Neural cell (in vitro differentiated cells): ENCODE measurements at regions not wholly inside any gene's neighbourhood (a gene's known extent, or its start where the extent isn't known, plus 50 kb on each side); places are given as distances from the start of the nearest gene placed in this dataset.
A peak's percentile ranks its signal among the peaks of the same experiment; 100 is the strongest.

ENCODE experiments used
- H2AFZ ChIP-seq: fragments of 200-600, 300-800 bp; sonication (generic), shearing (Covaris generic); 2 replicates; pipeline ENCODE4 v1.6.0; 2014; ENCODE audit warnings: low read depth, mild to moderate bottlenecking, antibody characterized with exemption, low read length, moderate library complexity
- H3F3A ChIP-seq: fragments of 200-600 bp; shearing (Covaris generic); 2 replicates; pipeline ENCODE4 v1.6.1; 2016; ENCODE audit warnings: mild to moderate bottlenecking, moderate library complexity, mixed read lengths, antibody characterized with exemption, low read length; ENCODE audit not compliant: insufficient read depth, poor library complexity, severe bottlenecking
- H3K27ac ChIP-seq: fragments of 200-600, 300-800 bp; sonication (generic), shearing (Covaris generic); 2 replicates; pipeline ENCODE4 v1.5.1; 2014; ENCODE audit warnings: mild to moderate bottlenecking, low read length, moderate library complexity
- H3K27me3 ChIP-seq: fragments of 300-800, 200-600 bp; sonication (generic), shearing (Covaris generic); 2 replicates; pipeline ENCODE4 v1.6.0; 2014; ENCODE audit warnings: mild to moderate bottlenecking, low read depth, low read length, moderate library complexity; ENCODE audit not compliant: insufficient read depth
- H3K36me3 ChIP-seq: fragments of 300-800, 200-600 bp; sonication (generic), shearing (Covaris generic); 2 replicates; pipeline ENCODE4 v1.5.1; 2014; ENCODE audit warnings: mild to moderate bottlenecking, antibody characterized with exemption, low read length, moderate library complexity; ENCODE audit not compliant: insufficient read depth
- H3K4me2 ChIP-seq: fragments of 300-800, 200-600 bp; sonication (generic), shearing (Covaris generic); 2 replicates; pipeline ENCODE4 v1.6.0; 2014; ENCODE audit warnings: mild to moderate bottlenecking, low read length
- H3K4me3 ChIP-seq: fragments of 300-800, 200-600 bp; sonication (generic), shearing (Covaris generic); 2 replicates; pipeline ENCODE4 v1.5.1; 2014; ENCODE audit warnings: mild to moderate bottlenecking, low read length, moderate library complexity
- H3K79me2 ChIP-seq: fragments of 200-600 bp; shearing (Covaris generic); replicated peaks from 2 replicates; pipeline ENCODE4 v1.6.0; 2014; ENCODE audit warnings: mild to moderate bottlenecking, low read length, moderate library complexity; ENCODE audit not compliant: insufficient read depth
- H3K9ac ChIP-seq: fragments of 300-800, 200-600 bp; sonication (generic), shearing (Covaris generic); 2 replicates; pipeline ENCODE4 v1.6.1; 2016; ENCODE audit warnings: mild to moderate bottlenecking, low read length, mixed read lengths
- H3K9me2 ChIP-seq: fragments of 200-600 bp; shearing (Covaris generic); 2 replicates; pipeline ENCODE4 v1.6.1; 2016; ENCODE audit warnings: mild to moderate bottlenecking, low read length, mixed read lengths; ENCODE audit not compliant: insufficient read depth
- H3K9me3 ChIP-seq: fragments of 200-600, 300-800 bp; sonication (generic), shearing (Covaris generic); 2 replicates; pipeline ENCODE4 v1.6.1; 2016; ENCODE audit warnings: mild to moderate bottlenecking, mixed run types, low read length, moderate library complexity, mixed read lengths
- H4K20me1 ChIP-seq: fragments of 200-600 bp; shearing (Covaris generic); 2 replicates; pipeline ENCODE4 v1.6.1; 2016; ENCODE audit warnings: mild to moderate bottlenecking, mixed run types; ENCODE audit not compliant: insufficient read depth
- CTCF ChIP-seq: fragments of 450-650 bp; IDR thresholded peaks from 2 replicates; pipeline ENCODE4 v1.5.1; 2014; ENCODE audit warnings: antibody characterized with exemption, mild to moderate bottlenecking, moderate library complexity; ENCODE audit not compliant: poor library complexity, severe bottlenecking
- EP300 ChIP-seq: fragments of 450-650 bp; conservative IDR thresholded peaks from 2 replicates; pipeline ENCODE4 v1.6.1; 2014; ENCODE audit warnings: antibody characterized with exemption, mild to moderate bottlenecking, moderate library complexity; ENCODE audit not compliant: poor library complexity, severe bottlenecking
- EZH2 ChIP-seq: fragments of 200-600, 300-800 bp; shearing (Covaris generic), sonication (generic); IDR thresholded peaks from 2 replicates; pipeline ENCODE4 v1.6.1; 2014; ENCODE audit warnings: antibody characterized with exemption, low read length, borderline replicate concordance, mild to moderate bottlenecking; ENCODE audit not compliant: insufficient read depth, poor library complexity, severe bottlenecking
- MXI1 ChIP-seq: fragments of 450-650 bp; conservative IDR thresholded peaks from 2 replicates; pipeline ENCODE4 v1.6.1; 2014; ENCODE audit warnings: antibody characterized with exemption, mild to moderate bottlenecking; ENCODE audit not compliant: poor library complexity, severe bottlenecking
- POLR2AphosphoS5 ChIP-seq: IDR thresholded peaks from 2 replicates; pipeline ENCODE4 v1.6.1; 2012
- RAD21 ChIP-seq: fragments of 450-650 bp; conservative IDR thresholded peaks from 2 replicates; pipeline ENCODE4 v1.6.1; 2014; ENCODE audit warnings: antibody characterized with exemption, mild to moderate bottlenecking, moderate library complexity
- REST ChIP-seq: IDR thresholded peaks from 2 replicates; pipeline ENCODE4 v1.6.1; 2012; ENCODE audit warnings: borderline replicate concordance
- SMC3 ChIP-seq: fragments of 450-650 bp; conservative IDR thresholded peaks from 2 replicates; pipeline ENCODE4 v1.6.1; 2014; ENCODE audit warnings: antibody characterized with exemption, mild to moderate bottlenecking, moderate library complexity; ENCODE audit not compliant: poor library complexity
- TAF1 ChIP-seq: IDR thresholded peaks from 2 replicates; pipeline ENCODE4 v1.6.1; 2012; ENCODE audit warnings: low read depth

- peak overlapping the region; percentile 14 for H3K4me3 ChIP-seq
- no peak overlapping the region for H2AFZ ChIP-seq
- H3K9me2 ChIP-seq: no peaks in the 10 kb centered on the region
- no peaks in the 10 kb centered on the region for H4K20me1 ChIP-seq
- no peak overlapping the region for H3K27ac ChIP-seq
- TF ChIP-seq RAD21 (peak; percentile 32), REST (peak; percentile 89), EP300 (peak; percentile 22), MXI1 (no peak), POLR2AphosphoS5 (no peak), SMC3 (no peak), CTCF (no peak), TAF1 (no peak), EZH2 (no peak)
- no peak overlapping the region for H3K9ac ChIP-seq
- no peaks in the 10 kb centered on the region for H3F3A ChIP-seq
- H3K79me2 ChIP-seq: no peaks in the 10 kb centered on the region
- H3K4me2 ChIP-seq: no peak overlapping the region
- H3K9me3 ChIP-seq: no peaks in the 10 kb centered on the region
- no peaks in the 10 kb centered on the region for H3K27me3 ChIP-seq
- no peaks in the 10 kb centered on the region for H3K36me3 ChIP-seq
These were observed 302.9 kb upstream of the GATB start for GRCh38 chr4:152063621-152064240.

GRCh38 chr4:152062936-152063620 is 302.3 kb upstream of the GATB start:
- TF ChIP-seq REST (no peak), TAF1 (no peak), EP300 (no peak), RAD21 (no peak), POLR2AphosphoS5 (no peak), CTCF (no peak), MXI1 (no peak), SMC3 (no peak)

More at GRCh38 chr4:152062936-152063620, 302.3 kb upstream of the GATB start:
- Histone ChIP-seq H4K20me1 (no peaks in the 10 kb centered on the region), H3K9ac (no peak overlapping the region), H3K4me2 (no peak overlapping the region), H3F3A (no peaks in the 10 kb centered on the region), H3K9me3 (peaks cover under 1% of the 10 kb centered on the region), H2AFZ (no peak overlapping the region), H3K27me3 (no peaks in the 10 kb centered on the region), H3K4me3 (no peak overlapping the region), H3K36me3 (no peaks in the 10 kb centered on the region), H3K9me2 (no peaks in the 10 kb centered on the region), H3K79me2 (no peaks in the 10 kb centered on the region), H3K27ac (no peak overlapping the region)
